Kasumi-1 (cell line): ENCODE measurements at regions not wholly inside any gene's neighbourhood (a gene's known extent, or its start where the extent isn't known, plus 50 kb on each side); places are given as distances from the start of the nearest gene placed in this dataset.
"Not testable (repeated sequence)": the region's sequence is repeated elsewhere in the genome, so short reads cannot be mapped to it uniquely, and the experiment has no call there.

ENCODE experiments used
- DNase-seq, 2 experiments: peaks; one replicate each; lab custom pipeline; 2025; lab: John Stamatoyannopoulos, UW

- no peak for DNase-seq
Measured at GRCh38 chr5:20832204-20833080, 844.4 kb upstream of the CDH18 start.

- DNase-seq = not testable (repeated sequence)
Measured at GRCh38 chr5:20825951-20826350, 838.0 kb upstream of the CDH18 start.

- not testable (repeated sequence) for DNase-seq
Measured at GRCh38 chr5:20797216-20797615, 809.2 kb upstream of the CDH18 start.

GRCh38 chr5:20784755-20785154, 796.8 kb upstream of the CDH18 start:
- DNase-seq = not testable (repeated sequence)

GRCh38 chr5:20783484-20783883, 795.5 kb upstream of the CDH18 start:
- not testable (repeated sequence) for DNase-seq

- DNase-seq = not testable (repeated sequence)
Measured at GRCh38 chr5:20771338-20771737, 783.3 kb upstream of the CDH18 start.

GRCh38 chr5:20765074-20765473, 777.1 kb upstream of the CDH18 start:
- not testable (repeated sequence) for DNase-seq

- DNase-seq = not testable (repeated sequence)
Measured at GRCh38 chr5:20759459-20759858, 771.5 kb upstream of the CDH18 start.

- DNase-seq = not testable (repeated sequence)
Measured at GRCh38 chr5:20752179-20752578, 764.2 kb upstream of the CDH18 start.

GRCh38 chr5:20735715-20736114, 747.7 kb upstream of the CDH18 start:
- DNase-seq = not testable (repeated sequence)

GRCh38 chr5:20732223-20732622, 744.2 kb upstream of the CDH18 start:
- DNase-seq = peak; percentile 43

- DNase-seq = not testable (repeated sequence)
Measured at GRCh38 chr5:20721286-20721685, 733.3 kb upstream of the CDH18 start.

- not testable (repeated sequence) for DNase-seq
Measured at GRCh38 chr5:20711520-20712155, 723.6 kb upstream of the CDH18 start.

GRCh38 chr5:20707634-20708033, 719.6 kb upstream of the CDH18 start:
- not testable (repeated sequence) for DNase-seq

GRCh38 chr5:20694121-20694520, 706.1 kb upstream of the CDH18 start:
- peak; percentile 63 to 72 for DNase-seq

GRCh38 chr5:20692913-20693312, 704.9 kb upstream of the CDH18 start:
- DNase-seq = no peak

GRCh38 chr5:20683241-20683940, 695.4 kb upstream of the CDH18 start:
- no peak for DNase-seq

GRCh38 chr5:20680718-20681302, 692.8 kb upstream of the CDH18 start:
- DNase-seq = no peak

- DNase-seq = peak; percentile 7
Measured at GRCh38 chr5:20678814-20679298, 690.9 kb upstream of the CDH18 start.

- DNase-seq = no peak
Measured at GRCh38 chr5:20678386-20678785, 690.4 kb upstream of the CDH18 start.

- DNase-seq = no peak
Measured at GRCh38 chr5:20660588-20660987, 672.6 kb upstream of the CDH18 start.

- no peak for DNase-seq
Measured at GRCh38 chr5:20656262-20656661, 668.3 kb upstream of the CDH18 start.
